NCI-H1436 treated with DMSO at 0.1 percent for 48 hours (cell line): ENCODE measurements at regions not wholly inside any gene's neighbourhood (a gene's known extent, or its start where the extent isn't known, plus 50 kb on each side); places are given as distances from the start of the nearest gene placed in this dataset.
"Not testable (repeated sequence)": the region's sequence is repeated elsewhere in the genome, so short reads cannot be mapped to it uniquely, and the experiment has no call there.

Source experiments
- DNase-seq: peaks from one replicate; lab custom pipeline; 2025; lab: John Stamatoyannopoulos, UW

DNA sequence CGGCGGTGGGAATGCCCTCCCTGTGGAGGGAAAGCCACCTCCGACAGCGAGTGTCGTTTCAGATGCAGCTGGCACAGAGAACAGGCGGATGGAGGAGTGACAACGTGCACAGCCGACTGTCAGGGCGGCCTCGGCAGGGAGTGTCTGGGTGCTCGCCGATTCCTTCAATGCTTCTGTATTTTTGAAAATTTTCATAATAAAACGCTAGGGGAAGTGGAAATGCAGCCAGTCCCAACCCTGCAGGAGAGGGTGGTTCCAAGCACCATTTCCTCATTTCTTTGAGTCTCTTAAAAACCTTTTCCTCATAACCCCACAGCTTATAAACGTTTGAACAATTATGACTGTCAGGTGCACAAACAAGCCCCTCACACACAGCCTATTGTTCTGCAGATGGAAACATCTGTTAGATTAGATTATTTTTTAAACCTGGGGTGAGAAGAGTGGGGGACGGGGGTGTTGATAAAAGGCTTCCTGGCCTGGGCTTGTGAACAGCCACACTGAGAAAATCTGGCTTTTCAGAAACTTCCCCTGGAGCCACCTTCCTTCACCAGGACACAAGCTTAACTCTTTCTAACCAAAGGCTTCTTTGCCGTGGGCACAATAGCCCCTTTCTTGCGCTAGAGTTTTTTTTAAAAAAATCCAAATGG is 228.9 kb downstream of the ANKRD60 start:
- DNase-seq, result no peak

GRCh38 chr20:57998981-57999464 is 229.4 kb downstream of the ANKRD60 start:
- no peak for DNase-seq

DNA sequence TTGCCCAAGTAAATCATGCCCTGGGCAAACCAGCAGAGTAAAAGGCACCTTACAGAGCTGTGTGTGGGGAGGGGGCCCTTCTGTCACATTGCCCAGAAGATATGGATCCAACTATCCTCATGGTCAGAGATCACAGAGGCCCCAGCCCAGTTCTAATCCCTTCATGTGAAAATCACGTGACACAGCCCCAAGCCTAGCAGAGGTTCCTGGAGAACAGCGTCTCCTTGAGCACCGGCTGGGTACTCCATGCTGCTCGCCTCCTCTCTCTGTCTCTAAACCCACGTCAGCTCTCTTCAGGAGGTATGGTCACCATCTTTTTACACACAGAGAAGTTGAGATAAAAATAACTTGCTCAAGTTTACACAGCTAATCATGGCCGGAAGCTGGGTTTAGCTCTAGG is 230.2 kb downstream of the ANKRD60 start:
- no peak for DNase-seq

- no peak for DNase-seq
Measured at GRCh38 chr20:57996936-57997890, 231.2 kb downstream of the ANKRD60 start.

GRCh38 chr20:57996465-57996864 is 232.0 kb downstream of the ANKRD60 start:
- DNase-seq, result no peak

DNA sequence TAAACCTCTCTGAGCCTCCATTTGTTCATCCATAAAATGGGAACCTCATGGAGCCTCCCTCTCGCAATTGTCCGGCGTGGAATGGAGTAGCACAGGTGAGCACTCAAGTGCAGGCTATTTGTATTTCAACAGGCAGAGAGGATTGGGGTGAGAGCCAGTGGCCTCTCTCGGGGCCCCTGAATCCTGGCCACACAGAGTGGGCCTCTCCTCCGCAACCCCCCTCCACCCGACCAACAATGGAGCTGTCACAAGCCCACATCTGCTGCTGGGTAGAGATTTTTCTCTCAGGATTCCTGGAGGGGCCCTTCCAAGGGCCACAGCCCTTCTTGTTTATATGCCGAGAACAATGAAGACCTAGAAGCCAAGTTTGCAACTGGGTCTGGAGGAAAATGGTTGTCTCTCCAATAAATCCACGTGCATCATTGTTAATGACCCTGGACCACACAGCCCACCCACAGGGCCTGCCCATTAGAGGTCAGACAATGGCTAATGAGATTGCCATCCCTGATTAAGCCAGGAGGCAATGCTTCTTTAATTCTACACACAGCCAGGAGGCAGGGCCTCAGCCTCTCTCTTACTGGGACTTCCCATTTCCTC is 233.0 kb downstream of the ANKRD60 start:
- DNase-seq, result no peak

DNA sequence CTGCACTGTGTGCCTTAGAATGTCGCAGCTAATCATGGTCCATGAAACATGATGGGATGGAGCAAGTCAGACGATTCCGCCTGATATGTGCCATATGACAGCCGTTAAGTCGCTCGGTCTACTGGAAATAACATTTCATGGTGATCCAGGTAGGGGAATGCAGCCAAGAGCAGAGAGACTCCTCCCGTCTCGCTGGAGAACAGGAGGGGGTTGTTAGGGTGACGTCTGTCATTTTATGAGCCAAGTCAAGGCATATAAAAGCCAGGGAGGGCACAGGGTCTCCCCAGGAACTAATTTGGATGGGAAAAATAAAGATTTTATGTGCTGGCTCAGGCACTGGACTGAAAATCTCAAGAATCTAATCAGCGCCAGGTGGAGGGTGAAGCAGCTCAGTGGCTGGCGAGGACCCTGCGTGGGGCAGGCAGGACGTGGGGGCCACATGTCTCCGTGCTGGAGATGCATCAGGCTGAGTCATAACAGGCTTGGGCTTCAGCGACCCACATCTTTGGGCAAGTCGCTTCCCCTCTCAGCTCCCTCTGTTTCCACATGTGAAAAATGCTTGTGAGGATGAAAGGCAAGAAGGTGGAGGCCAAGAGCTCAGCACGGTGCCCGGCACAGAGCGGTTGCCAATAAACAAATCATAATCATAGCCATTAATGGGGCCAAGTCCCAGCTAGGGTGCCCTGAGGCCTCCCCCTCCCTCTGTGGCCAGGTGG is 234.6 kb downstream of the ANKRD60 start:
- DNase-seq, result no peak

GRCh38 chr20:57991211-57991881 is 237.1 kb downstream of the ANKRD60 start:
- no peak for DNase-seq

DNA sequence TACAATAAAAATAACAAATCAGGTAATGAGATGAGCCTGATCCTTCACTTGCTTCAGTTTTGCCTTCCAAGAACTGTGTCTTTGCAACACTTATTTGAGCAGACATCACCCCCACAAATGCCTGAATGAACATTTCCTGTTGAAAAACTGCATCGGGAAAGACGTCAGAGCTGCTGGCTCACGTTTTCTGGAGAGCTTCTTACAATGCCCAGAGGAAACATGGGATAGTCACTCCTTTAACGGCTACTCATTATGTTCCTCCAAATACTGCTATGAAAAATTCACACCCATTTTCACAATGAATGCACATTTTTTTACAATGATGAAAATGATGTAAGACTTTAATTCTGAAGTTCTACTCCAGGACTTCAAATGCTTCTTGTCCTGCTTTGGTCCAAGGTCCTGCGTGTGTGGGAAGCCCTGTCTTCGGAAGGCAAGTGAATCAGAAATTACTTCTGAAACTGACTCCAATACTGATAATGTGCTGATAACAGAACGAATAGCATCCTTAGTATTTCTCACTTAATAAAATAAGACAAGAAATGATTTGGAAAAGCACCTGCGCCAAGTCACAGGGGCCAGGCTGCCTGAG is 238.0 kb downstream of the ANKRD60 start:
- DNase-seq, result no peak

DNA sequence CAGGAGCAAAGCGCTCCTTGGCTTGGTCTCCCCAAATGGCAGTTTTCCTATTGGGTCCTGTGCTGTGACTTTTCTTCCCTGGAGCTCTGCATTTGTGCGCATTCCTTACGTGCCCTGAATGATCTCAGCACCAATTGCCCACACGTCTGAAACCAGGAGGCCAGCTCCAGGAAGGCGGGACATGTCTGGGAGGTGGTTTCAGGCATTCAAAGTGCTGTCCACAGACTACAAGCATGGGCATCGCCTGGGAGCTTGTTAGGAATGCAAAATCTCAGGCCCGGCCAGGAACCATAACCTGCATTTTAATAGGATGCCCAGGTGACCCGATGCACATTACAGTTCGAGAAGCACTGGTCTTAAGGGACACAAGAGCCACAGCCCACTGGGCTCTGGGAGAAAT is 239.6 kb downstream of the ANKRD60 start:
- no peak for DNase-seq

GRCh38 chr20:57988422-57988821 is 240.0 kb downstream of the ANKRD60 start:
- DNase-seq, result no peak

DNA sequence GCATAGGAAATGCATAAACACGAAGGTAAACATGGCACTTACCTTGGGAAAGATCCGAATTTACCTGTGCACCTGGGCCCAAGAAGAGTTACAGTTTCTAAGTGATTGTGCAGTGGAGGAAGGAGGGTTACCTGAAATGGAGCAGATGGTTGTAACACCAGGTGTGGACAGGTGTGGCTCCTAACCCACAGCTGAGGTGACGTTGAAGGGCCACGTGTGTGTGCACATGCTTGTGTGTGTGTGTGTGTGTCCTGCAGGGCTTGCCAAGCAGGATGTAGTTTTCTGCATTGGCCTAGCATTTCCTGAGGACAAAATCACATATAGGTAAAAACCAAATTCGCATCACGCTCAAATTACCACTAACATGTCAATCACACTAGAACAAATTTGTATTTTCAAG is 240.8 kb downstream of the ANKRD60 start:
- DNase-seq, result no peak

GRCh38 chr20:57986666-57987065 is 241.8 kb downstream of the ANKRD60 start:
- no peak for DNase-seq

GRCh38 chr20:57985278-57985677 is 243.2 kb downstream of the ANKRD60 start:
- DNase-seq, result no peak

- DNase-seq, result no peak
Measured at GRCh38 chr20:57983082-57983481, 245.4 kb downstream of the ANKRD60 start.

DNA sequence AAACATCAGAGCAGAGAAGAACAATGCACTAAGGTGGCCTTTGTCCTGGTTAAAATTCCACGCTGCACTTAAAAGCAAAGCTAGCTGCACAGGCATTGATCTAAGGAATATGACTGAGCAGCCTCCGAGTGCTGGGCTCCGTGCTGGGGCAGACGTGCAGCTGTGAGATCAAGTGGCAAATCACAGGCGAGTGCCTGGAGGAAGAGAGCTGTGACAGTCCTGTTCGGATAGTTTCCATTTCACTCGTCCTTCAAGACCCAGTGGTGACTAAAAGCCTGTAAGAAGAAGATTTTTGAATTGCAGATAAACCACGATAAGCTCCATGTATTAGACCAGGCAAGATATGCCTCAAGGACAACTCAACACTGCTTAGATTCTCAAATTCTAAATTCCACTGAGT is 247.9 kb downstream of the ANKRD60 start:
- no peak for DNase-seq

DNA sequence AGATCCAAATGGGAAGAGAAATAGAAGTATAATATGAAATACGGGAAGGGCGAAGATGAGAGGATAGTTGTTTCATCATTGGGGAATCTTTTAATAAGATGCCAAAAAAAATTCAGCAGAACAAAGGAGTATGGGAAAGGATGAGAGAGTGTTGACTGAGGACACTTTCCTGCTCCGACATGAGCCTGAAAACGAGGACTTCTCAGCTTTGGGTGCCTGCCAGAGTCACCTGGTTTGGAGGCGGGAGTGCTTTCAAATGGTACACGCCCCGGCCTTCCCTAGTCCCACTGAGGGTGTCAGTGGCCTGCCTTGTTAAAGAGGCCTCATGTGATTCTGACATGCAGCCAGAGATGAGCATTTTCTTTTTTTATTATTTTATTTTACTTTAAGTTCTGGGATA is 250.9 kb downstream of the ANKRD60 start:
- no peak for DNase-seq

- no peak for DNase-seq
Measured at GRCh38 chr20:57977141-57977540, 251.3 kb downstream of the ANKRD60 start.

GRCh38 chr20:57974863-57975262 is 253.6 kb downstream of the ANKRD60 start:
- DNase-seq, result no peak

DNA sequence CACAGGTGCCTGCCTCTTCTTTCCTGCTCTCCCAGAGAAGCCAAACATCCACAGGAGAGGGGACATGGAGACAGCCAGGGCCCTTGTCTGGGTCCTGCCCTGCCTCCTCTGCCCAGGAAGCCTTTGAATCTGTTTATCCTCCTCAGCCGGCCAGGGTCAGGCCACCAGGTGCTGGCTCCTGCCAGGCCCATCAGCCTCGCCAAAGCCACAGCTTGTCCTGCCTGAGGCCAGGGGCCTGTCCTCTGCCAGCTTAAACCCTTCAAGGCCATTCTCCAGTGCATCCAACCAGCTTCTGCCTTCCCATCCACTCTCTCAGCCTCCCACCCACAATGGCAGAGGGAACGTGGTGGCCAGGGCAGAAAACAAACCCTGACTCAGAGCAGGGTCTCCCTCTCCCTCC is 254.6 kb downstream of the ANKRD60 start:
- DNase-seq, result no peak

DNA sequence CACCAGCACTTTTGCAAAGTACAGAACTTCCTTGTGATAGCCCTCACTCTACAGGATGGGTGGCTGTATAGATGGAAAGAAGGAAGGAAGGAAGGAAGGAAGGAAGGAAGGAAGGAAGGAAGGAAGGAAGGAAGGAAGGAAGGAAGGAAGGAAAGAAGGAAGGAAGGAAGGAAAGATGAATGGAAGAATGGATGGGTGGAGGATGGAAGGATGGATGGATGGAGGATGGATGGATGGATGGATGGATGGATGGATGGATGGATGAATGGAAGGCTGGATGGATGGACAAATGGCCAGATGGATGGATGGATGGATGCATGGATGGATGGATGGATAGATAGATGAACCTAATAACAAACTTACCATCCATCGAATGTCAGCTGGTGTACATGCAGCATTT is 256.9 kb downstream of the ANKRD60 start:
- not testable (repeated sequence) for DNase-seq
